Heart left ventricle (tissue), 13 donors: ENCODE measurements at regions not wholly inside any gene's neighbourhood (a gene's known extent, or its start where the extent isn't known, plus 50 kb on each side); places are given as distances from the start of the nearest gene placed in this dataset.
"Not testable (repeated sequence)": the region's sequence is repeated elsewhere in the genome, so short reads cannot be mapped to it uniquely, and the experiment has no call there.

Experiments
- CTCF ChIP-seq, 12 donors: fragments of 200-600 bp; sonication (generic) in 4 of 12; IDR thresholded peaks; one replicate each; pipeline versions ENCODE4 v1.5.0 to v1.8.0; 2018 to 2022; ENCODE audit warnings: antibody characterized with exemption in 12 of 12, mild to moderate bottlenecking in 5 of 12
- POLR2A ChIP-seq, 2 donors: fragments of 450-650 bp; IDR thresholded peaks; one replicate each; pipeline ENCODE4 v1.6.1; 2017; ENCODE audit warnings: antibody characterized with exemption in 2 of 2, mild to moderate bottlenecking in 2 of 2, moderate library complexity in 2 of 2
- donor health status: ischemic (EF 13 %, LVEDD 7.1; RV severe dilation, severe dysfunction).
- donor health status: DM: no; HTN: yes; CAD: no.
- donor health status: DM: no; HTN: no; CAD: no.
- donor health status: ischemic (EF 25% LVEDD 6.9; RV normal size, moderate dysfunction).
- donor health status: ischemic (EF 25% LVEDD 5.7; RV mildly dilated, moderate dysfunction).
- donor health status: ischemic (EF 35%, LVEDD 5.7; RV mildly dilated, moderate dysfunction).
- donor health status: nonischemic (EF 11% LVEDD 7.7; RV severe dilation, severe dysfunction).
- donor health status: DM: yes; HTN: yes; CAD: no.
- donor health status: PGD.
- donor health status: ischemic (EF 29% LVEDD 5.4; RV normal size, mild dysfunction).
- donor health status: nonischemic (EF 23%, LVEDD 6.1; RV moderate dilation, normal function).

GRCh38 chr11:67728163-67728571, 53.7 kb upstream of the ALDH3B2 start:
- not testable (repeated sequence) for TF ChIP-seq POLR2A, CTCF (IDR thresholded peaks at IDR 0.05)
